ENCODE measurements at regions not wholly inside any gene's neighbourhood (a gene's known extent, or its start where the extent isn't known, plus 50 kb on each side); places are given as distances from the start of the nearest gene placed in this dataset.

DNA sequence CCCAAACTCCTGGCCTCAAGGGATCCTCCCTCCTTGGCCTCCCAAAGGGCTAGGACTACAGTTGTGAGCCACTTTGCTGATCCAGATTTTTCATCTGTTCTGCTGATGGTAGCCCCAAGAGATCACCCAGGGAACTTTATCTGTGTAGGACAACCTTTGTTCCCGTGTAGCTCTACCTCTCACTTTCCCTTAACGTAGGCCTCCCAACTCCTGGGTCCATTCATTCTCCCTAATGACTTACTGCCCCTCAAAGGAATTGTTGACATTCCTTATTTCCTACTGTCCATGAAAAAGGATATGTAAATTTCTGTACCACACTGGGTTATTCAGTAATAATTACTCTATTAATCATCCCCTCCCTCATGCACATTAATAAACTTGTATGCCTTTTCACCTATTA is 51.0 kb upstream of the PHF24 start:
- Histone ChIP-seq H3K36me3 (ENCODE audit: control insufficient read depth, insufficient read depth, low read length) (no peaks in the 10 kb centered on the region), H3K27ac (ENCODE audit: low read depth, low read length) (no peak overlapping the region), H3K27me3 (ENCODE audit: control insufficient read depth, insufficient read depth, low read length) (no peaks in the 10 kb centered on the region), H3K4me1 (ENCODE audit: control insufficient read depth, insufficient read depth, low read length) (no peaks in the 10 kb centered on the region), H3K9ac (ENCODE audit: low read length) (no peak overlapping the region), H3K4me3 (ENCODE audit: low read length) (no peak overlapping the region)

- Histone ChIP-seq H3K4me3 (ENCODE audit: low read length) (no peak overlapping the region), H3K9ac (ENCODE audit: low read length) (no peak overlapping the region), H3K36me3 (ENCODE audit: control insufficient read depth, insufficient read depth, low read length) (no peaks in the 10 kb centered on the region), H3K27me3 (ENCODE audit: control insufficient read depth, insufficient read depth, low read length) (no peaks in the 10 kb centered on the region), H3K4me1 (ENCODE audit: control insufficient read depth, insufficient read depth, low read length) (no peaks in the 10 kb centered on the region), H3K27ac (ENCODE audit: low read depth, low read length) (no peak overlapping the region)
Observed at GRCh38 chr9:34899535-34900158, 58.4 kb upstream of the PHF24 start.

DNA sequence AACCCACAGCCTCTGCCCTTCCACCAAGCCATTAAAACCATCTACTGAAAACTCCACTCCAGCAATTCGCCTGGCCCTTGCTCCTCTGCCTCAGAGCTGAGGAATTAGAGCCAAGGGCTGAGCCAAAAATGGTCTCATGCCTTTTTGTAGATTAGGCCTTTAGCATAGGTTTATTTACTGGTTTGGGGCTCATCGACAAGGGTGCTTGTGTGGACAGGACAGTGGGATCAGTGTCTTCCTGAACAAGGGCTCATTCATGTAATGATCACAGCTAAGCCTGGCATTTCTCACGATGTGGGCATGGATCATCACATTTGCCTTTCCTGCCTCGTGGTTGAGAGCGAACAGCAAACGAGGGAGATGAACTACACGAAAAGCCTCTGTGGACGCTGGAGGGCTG is 59.2 kb upstream of the PHF24 start:
- Histone ChIP-seq H3K4me3 (ENCODE audit: low read length) (no peak overlapping the region), H3K27me3 (ENCODE audit: control insufficient read depth, insufficient read depth, low read length) (no peaks in the 10 kb centered on the region), H3K27ac (ENCODE audit: low read depth, low read length) (no peak overlapping the region), H3K36me3 (ENCODE audit: control insufficient read depth, insufficient read depth, low read length) (no peaks in the 10 kb centered on the region), H3K4me1 (ENCODE audit: control insufficient read depth, insufficient read depth, low read length) (no peaks in the 10 kb centered on the region), H3K9ac (ENCODE audit: low read length) (no peak overlapping the region)

GRCh38 chr9:34896112-34896511 is 62.0 kb upstream of the PHF24 start:
- Histone ChIP-seq H3K36me3 (ENCODE audit: control insufficient read depth, insufficient read depth, low read length) (no peaks in the 10 kb centered on the region), H3K9ac (ENCODE audit: low read length) (no peak overlapping the region), H3K4me3 (ENCODE audit: low read length) (no peak overlapping the region), H3K4me1 (ENCODE audit: control insufficient read depth, insufficient read depth, low read length) (no peaks in the 10 kb centered on the region), H3K27me3 (ENCODE audit: control insufficient read depth, insufficient read depth, low read length) (no peaks in the 10 kb centered on the region), H3K27ac (ENCODE audit: low read depth, low read length) (no peak overlapping the region)

- no peaks in the 10 kb centered on the region for H3K4me1 ChIP-seq (ENCODE audit: control insufficient read depth, insufficient read depth, low read length)
- no peak overlapping the region for H3K27ac ChIP-seq (ENCODE audit: low read depth, low read length)
- H3K36me3 ChIP-seq (ENCODE audit: control insufficient read depth, insufficient read depth, low read length) = no peaks in the 10 kb centered on the region
- no peaks in the 10 kb centered on the region for H3K27me3 ChIP-seq (ENCODE audit: control insufficient read depth, insufficient read depth, low read length)
- no peak overlapping the region for H3K9ac ChIP-seq (ENCODE audit: low read length)
- H3K4me3 ChIP-seq (ENCODE audit: low read length) = no peak overlapping the region
Observed at GRCh38 chr9:34892886-34893285, 65.2 kb upstream of the PHF24 start.

DNA sequence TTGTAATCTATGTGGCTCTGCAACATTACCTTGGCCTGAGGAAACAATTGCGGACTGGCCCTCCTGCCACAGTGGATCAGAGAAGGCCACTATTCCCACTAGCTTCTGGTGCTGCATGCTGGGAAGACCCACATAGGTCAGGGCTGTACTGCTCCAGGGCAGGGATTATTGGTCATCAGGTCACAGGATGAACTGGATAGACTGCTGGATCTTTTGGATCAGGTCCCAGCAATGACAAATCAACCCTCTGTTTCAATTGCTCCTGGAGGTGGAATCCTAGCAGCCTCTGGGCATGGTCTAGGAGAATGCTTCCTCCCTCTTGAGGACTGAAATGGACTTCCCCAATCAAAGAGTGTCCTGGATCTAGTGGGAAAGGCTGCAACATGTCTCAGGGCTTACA is 66.7 kb upstream of the PHF24 start:
- no peak overlapping the region for H3K9ac ChIP-seq (ENCODE audit: low read length)
- no peak overlapping the region for H3K27ac ChIP-seq (ENCODE audit: low read depth, low read length)
- H3K4me3 ChIP-seq (ENCODE audit: low read length) = no peak overlapping the region
- H3K36me3 ChIP-seq (ENCODE audit: control insufficient read depth, insufficient read depth, low read length) = no peaks in the 10 kb centered on the region
- H3K4me1 ChIP-seq (ENCODE audit: control insufficient read depth, insufficient read depth, low read length) = no peaks in the 10 kb centered on the region
- H3K27me3 ChIP-seq (ENCODE audit: control insufficient read depth, insufficient read depth, low read length) = no peaks in the 10 kb centered on the region

DNA sequence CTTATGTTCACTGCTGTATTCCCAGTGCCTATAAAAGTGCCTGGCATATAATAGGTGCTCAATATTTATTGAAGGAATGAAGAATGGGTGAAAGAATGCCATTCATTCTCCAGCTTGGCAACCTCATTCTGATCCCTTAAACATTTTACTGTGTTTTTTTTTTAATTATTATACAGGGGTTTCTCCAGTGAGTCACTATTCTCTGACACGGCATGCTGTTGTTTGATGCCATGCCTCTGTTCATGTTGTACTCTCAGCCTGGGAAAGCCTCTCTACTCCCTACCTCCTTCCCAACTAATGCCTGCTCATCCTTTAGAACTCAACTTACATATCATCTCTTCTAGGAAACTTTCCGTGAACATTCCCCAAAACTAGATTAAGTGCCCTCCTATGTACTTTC is 70.2 kb upstream of the PHF24 start:
- Histone ChIP-seq H3K27me3 (ENCODE audit: control insufficient read depth, insufficient read depth, low read length) (no peaks in the 10 kb centered on the region), H3K9ac (ENCODE audit: low read length) (no peak overlapping the region), H3K27ac (ENCODE audit: low read depth, low read length) (no peak overlapping the region), H3K4me3 (ENCODE audit: low read length) (no peak overlapping the region), H3K36me3 (ENCODE audit: control insufficient read depth, insufficient read depth, low read length) (no peaks in the 10 kb centered on the region), H3K4me1 (ENCODE audit: control insufficient read depth, insufficient read depth, low read length) (no peaks in the 10 kb centered on the region)

DNA sequence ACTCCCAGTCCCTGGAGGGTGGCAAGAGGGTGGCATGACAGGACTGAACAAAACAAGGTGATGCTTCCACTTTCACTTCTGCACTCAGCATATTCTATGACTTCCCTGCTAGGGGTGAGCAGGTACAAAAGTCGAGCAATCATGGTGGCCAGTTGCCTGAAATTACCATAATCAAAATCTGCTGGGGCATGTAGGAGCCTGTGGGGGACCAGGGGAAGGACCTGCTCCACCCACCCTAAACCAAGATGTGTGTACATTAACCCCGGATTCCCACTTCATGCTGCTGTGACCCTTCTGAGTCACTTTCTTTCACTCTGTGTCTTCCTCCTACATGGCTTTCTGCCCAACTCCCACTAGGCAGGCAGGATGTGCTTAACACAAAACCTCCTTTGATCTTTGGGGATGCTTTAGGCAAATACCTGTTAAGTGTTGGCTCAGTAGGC is 73.3 kb upstream of the PHF24 start:
- H3K36me3 ChIP-seq (ENCODE audit: control insufficient read depth, insufficient read depth, low read length) = no peaks in the 10 kb centered on the region
- H3K27me3 ChIP-seq (ENCODE audit: control insufficient read depth, insufficient read depth, low read length) = no peaks in the 10 kb centered on the region

GRCh38 chr9:34876096-34876495 is 82.0 kb upstream of the PHF24 start:
- Histone ChIP-seq H3K9ac (ENCODE audit: low read length) (no peak overlapping the region), H3K4me3 (ENCODE audit: low read length) (no peak overlapping the region), H3K36me3 (ENCODE audit: control insufficient read depth, insufficient read depth, low read length) (no peaks in the 10 kb centered on the region), H3K27ac (ENCODE audit: low read depth, low read length) (no peak overlapping the region), H3K27me3 (ENCODE audit: control insufficient read depth, insufficient read depth, low read length) (no peaks in the 10 kb centered on the region), H3K4me1 (ENCODE audit: control insufficient read depth, insufficient read depth, low read length) (no peaks in the 10 kb centered on the region)

More for the DNA sequence above, 73.3 kb upstream of the PHF24 start:
- Histone ChIP-seq H3K4me1 (ENCODE audit: control insufficient read depth, insufficient read depth, low read length) (no peaks in the 10 kb centered on the region), H3K27ac (ENCODE audit: low read depth, low read length) (no peak overlapping the region), H3K9ac (ENCODE audit: low read length) (no peak overlapping the region), H3K4me3 (ENCODE audit: low read length) (no peak overlapping the region)

GRCh38 chr9:34869390-34869789 is 88.7 kb upstream of the PHF24 start:
- no peak overlapping the region for H3K4me3 ChIP-seq (ENCODE audit: low read length)
- H3K9ac ChIP-seq (ENCODE audit: low read length) = no peak overlapping the region

GRCh38 chr9:34866614-34867013 is 91.5 kb upstream of the PHF24 start:
- Histone ChIP-seq H3K9ac (ENCODE audit: low read length) (no peak overlapping the region), H3K36me3 (ENCODE audit: control insufficient read depth, insufficient read depth, low read length) (no peaks in the 10 kb centered on the region)

More at GRCh38 chr9:34869390-34869789, 88.7 kb upstream of the PHF24 start:
- Histone ChIP-seq H3K27ac (ENCODE audit: low read depth, low read length) (no peak overlapping the region), H3K36me3 (ENCODE audit: control insufficient read depth, insufficient read depth, low read length) (no peaks in the 10 kb centered on the region), H3K27me3 (ENCODE audit: control insufficient read depth, insufficient read depth, low read length) (no peaks in the 10 kb centered on the region), H3K4me1 (ENCODE audit: control insufficient read depth, insufficient read depth, low read length) (no peaks in the 10 kb centered on the region)

GRCh38 chr9:34863426-34863825 is 94.7 kb upstream of the PHF24 start:
- Histone ChIP-seq H3K4me1 (ENCODE audit: control insufficient read depth, insufficient read depth, low read length) (no peaks in the 10 kb centered on the region), H3K4me3 (ENCODE audit: low read length) (no peak overlapping the region), H3K27me3 (ENCODE audit: control insufficient read depth, insufficient read depth, low read length) (no peaks in the 10 kb centered on the region), H3K36me3 (ENCODE audit: control insufficient read depth, insufficient read depth, low read length) (no peaks in the 10 kb centered on the region), H3K9ac (ENCODE audit: low read length) (no peak overlapping the region), H3K27ac (ENCODE audit: low read depth, low read length) (no peak overlapping the region)

More at GRCh38 chr9:34866614-34867013, 91.5 kb upstream of the PHF24 start:
- no peaks in the 10 kb centered on the region for H3K4me1 ChIP-seq (ENCODE audit: control insufficient read depth, insufficient read depth, low read length)
- no peak overlapping the region for H3K4me3 ChIP-seq (ENCODE audit: low read length)
- no peaks in the 10 kb centered on the region for H3K27me3 ChIP-seq (ENCODE audit: control insufficient read depth, insufficient read depth, low read length)
- H3K27ac ChIP-seq (ENCODE audit: low read depth, low read length) = no peak overlapping the region

DNA sequence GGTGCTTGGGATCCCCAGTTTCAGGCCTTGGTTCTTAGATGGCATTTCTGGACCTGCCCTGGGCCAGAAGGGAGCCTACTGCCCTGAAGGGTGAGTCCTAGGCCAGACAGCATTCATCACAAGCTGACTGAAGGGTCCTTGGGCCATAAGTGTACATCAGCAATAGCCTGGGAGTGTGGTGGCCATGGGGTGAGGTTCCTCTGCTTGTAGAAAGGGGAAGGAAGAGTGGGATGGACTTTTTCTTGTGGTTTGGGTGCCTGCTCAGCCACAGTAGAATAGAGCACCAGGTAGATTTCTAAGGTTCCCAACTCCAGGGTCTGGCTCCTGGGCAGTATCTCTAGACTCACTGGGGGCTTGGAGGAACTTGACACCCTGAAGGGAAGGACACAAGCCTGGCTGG is 95.2 kb upstream of the PHF24 start:
- Histone ChIP-seq H3K27ac (ENCODE audit: low read depth, low read length) (no peak overlapping the region), H3K9ac (ENCODE audit: low read length) (no peak overlapping the region), H3K36me3 (ENCODE audit: control insufficient read depth, insufficient read depth, low read length) (no peaks in the 10 kb centered on the region), H3K4me1 (ENCODE audit: control insufficient read depth, insufficient read depth, low read length) (no peaks in the 10 kb centered on the region), H3K4me3 (ENCODE audit: low read length) (no peak overlapping the region), H3K27me3 (ENCODE audit: control insufficient read depth, insufficient read depth, low read length) (no peaks in the 10 kb centered on the region)

Measured in rectal smooth muscle tissue (tissue), 1 donor.